Gastroesophageal sphincter (tissue), 4 donors: ENCODE measurements at regions not wholly inside any gene's neighbourhood (a gene's known extent, or its start where the extent isn't known, plus 50 kb on each side); places are given as distances from the start of the nearest gene placed in this dataset.

ENCODE experiments used
- ATAC-seq: fragments of 150-250 bp; one replicate; pipeline ENCODE4 v1.9.1; 2016; ENCODE audit warnings: mild to moderate bottlenecking, moderate library complexity
- H3K27ac ChIP-seq, 4 donors: fragments of 200-600 bp; sonication (generic) in 3 of 4; 1 replicate in 3 of 4; 2 replicates in 1 of 4; pipeline ENCODE4 v1.5.1; 2016 to 2019
- H3K27me3 ChIP-seq: fragments of 200-600 bp; sonication (generic); one replicate; pipeline ENCODE4 v1.5.1; 2019
- H3K36me3 ChIP-seq, 2 donors: fragments of 200-600 bp; sonication (generic); one replicate each; pipeline ENCODE4 v1.5.1; 2019; ENCODE audit warnings: control low read depth in 1 of 2
- H3K4me1 ChIP-seq, 3 donors: fragments of 200-600 bp; sonication (generic); 1 replicate in 2 of 3; 2 replicates in 1 of 3; pipeline ENCODE4 v1.5.1; 2016 to 2019; ENCODE audit warnings: control low read depth in 2 of 3
- H3K4me3 ChIP-seq, 2 donors: fragments of 200-600 bp; sonication (generic); one replicate each; pipeline ENCODE4 v1.5.1; 2019; ENCODE audit warnings: mild to moderate bottlenecking in 1 of 2, moderate library complexity in 1 of 2
- H3K9me3 ChIP-seq, 3 donors: fragments of 200-600 bp; sonication (generic); one replicate each; pipeline ENCODE4 v1.5.1; 2017 to 2019; ENCODE audit warnings: control low read depth in 2 of 3
- EP300 ChIP-seq: sonication (generic); formaldehyde crosslinking; IDR thresholded peaks from one replicate; pipeline ENCODE4 v1.6.1; 2017; ENCODE audit warnings: antibody characterized with exemption, mild to moderate bottlenecking
- POLR2A ChIP-seq, 2 donors: fragments of 450-650 bp; IDR thresholded peaks; one replicate each; pipeline ENCODE4 v1.6.1; 2017; ENCODE audit warnings: antibody characterized with exemption in 2 of 2, mild to moderate bottlenecking in 2 of 2, moderate library complexity in 1 of 2
- POLR2AphosphoS5 ChIP-seq: sonication (generic); formaldehyde crosslinking; IDR thresholded peaks from one replicate; pipeline ENCODE4 v1.6.1; 2017; ENCODE audit warnings: antibody characterized with exemption
- WGBS, 2 donors: methylation state at CpG; one replicate each; pipeline ENCODE4 v1.1.5; 2018; ENCODE audit warnings: low coverage in 1 of 2; 5-methylcytosine and 5-hydroxymethylcytosine counted together
- TF ChIP-seq, protein P1 (sequence below), 4 experiments: fragments of 200-600 bp in 2 of 4; fragments of 450-650 bp in 2 of 4; sonication (generic) in 1 of 4; IDR thresholded peaks; one replicate each; pipeline ENCODE4 v1.5.1; 2017 to 2019; ENCODE audit warnings: antibody characterized with exemption in 4 of 4, mild to moderate bottlenecking in 2 of 4, moderate library complexity in 2 of 4

DNA sequence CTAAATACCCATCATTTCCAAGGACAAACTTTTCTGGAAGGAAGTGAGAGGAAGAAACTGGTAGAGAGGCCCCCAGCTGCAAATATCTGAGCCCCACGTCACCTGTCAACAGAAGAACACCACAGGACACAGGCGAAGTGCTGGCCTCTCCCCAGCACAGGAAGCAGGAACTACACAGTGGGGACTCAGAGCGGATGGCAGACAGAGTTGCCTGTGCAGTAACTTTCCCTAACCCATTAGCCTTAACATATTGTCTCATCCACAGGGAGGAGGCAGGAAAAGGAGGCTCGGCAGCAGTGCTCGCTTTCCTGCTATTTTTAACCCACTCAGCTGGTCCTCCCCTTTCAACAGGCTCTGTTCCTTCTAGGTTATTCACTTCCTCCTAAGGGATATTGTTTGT is 111.5 kb upstream of the TMPO start:
- ATAC-seq = no peak
- Histone ChIP-seq H3K4me1 (no peaks in the 10 kb centered on the region), H3K9me3 (no peaks in the 10 kb centered on the region), H3K4me3 (no peak overlapping the region), H3K27ac (no peak overlapping the region), H3K36me3 (no peaks in the 10 kb centered on the region), H3K27me3 (no peaks in the 10 kb centered on the region)
- TF ChIP-seq POLR2AphosphoS5 = no peak
- TF ChIP-seq EP300 = no peak
- no peak for TF ChIP-seq POLR2A (IDR thresholded peaks at IDR 0.05)
- TF ChIP-seq, protein P1, sequence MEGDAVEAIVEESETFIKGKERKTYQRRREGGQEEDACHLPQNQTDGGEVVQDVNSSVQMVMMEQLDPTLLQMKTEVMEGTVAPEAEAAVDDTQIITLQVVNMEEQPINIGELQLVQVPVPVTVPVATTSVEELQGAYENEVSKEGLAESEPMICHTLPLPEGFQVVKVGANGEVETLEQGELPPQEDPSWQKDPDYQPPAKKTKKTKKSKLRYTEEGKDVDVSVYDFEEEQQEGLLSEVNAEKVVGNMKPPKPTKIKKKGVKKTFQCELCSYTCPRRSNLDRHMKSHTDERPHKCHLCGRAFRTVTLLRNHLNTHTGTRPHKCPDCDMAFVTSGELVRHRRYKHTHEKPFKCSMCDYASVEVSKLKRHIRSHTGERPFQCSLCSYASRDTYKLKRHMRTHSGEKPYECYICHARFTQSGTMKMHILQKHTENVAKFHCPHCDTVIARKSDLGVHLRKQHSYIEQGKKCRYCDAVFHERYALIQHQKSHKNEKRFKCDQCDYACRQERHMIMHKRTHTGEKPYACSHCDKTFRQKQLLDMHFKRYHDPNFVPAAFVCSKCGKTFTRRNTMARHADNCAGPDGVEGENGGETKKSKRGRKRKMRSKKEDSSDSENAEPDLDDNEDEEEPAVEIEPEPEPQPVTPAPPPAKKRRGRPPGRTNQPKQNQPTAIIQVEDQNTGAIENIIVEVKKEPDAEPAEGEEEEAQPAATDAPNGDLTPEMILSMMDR (IDR thresholded peaks at IDR 0.05) = no peak
- WGBS, 2 donors = 56% methylated on average over 4 of the region's 5 CpGs; no CpG with 5 or more reads in 1 of the 2 donors

DNA sequence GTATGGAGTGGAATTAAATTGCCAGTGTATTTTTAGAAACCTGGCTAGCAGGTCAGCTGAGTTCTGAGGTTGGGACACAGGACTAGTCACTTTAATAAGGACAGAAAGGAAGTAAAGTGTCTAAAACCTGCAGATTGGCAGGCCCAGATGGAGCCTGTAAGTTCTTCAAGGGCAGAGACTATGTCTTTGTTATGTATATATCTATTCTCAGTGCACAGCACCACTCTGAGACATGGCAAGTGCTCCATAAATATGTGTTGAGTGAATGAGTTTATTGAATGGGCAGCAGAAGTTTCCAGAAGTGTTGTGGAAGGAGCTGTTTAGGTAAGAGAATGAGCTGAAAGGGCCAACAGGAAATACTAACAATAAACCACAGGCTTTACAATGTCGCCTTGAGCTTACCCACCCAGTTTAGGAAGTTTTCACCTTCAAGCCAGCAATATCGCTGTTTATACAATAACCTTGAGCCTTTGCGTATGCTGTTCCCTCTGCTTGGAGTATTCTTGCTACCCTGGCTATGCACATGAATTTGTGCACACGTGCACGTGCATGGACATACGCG is 109.5 kb upstream of the TMPO start:
- 77 to 91% methylated on average over 7 of the region's 7 CpGs for WGBS, 2 donors
- Histone ChIP-seq H3K4me3 (no peak overlapping the region), H3K36me3 (no peaks in the 10 kb centered on the region), H3K9me3 (no peaks in the 10 kb centered on the region), H3K27me3 (no peaks in the 10 kb centered on the region), H3K27ac (no peak overlapping the region), H3K4me1 (no peaks in the 10 kb centered on the region)
- TF ChIP-seq POLR2AphosphoS5 = no peak
- TF ChIP-seq, protein P1 (IDR thresholded peaks at IDR 0.05) = no peak
- TF ChIP-seq EP300 = no peak
- no peak for TF ChIP-seq POLR2A (IDR thresholded peaks at IDR 0.05)
- no peak for ATAC-seq

DNA sequence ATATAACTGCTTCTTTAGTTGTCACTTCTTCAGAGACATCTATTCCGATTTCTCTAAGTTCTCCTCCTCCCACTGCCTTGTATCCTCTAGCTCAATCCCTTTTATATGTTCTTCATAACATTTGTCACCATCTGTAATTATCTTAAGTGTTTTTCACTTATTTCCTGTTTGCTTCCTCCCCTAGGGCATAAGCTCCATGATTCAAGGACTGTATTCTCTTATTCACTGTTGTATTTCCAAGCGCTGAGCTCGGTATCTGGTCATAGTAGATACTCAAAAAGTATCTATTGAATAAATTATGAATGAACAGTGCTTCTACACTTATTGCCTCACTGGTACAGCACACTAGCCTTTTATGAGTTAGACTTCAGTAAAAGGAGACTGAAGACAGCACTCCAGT is 109.0 kb upstream of the TMPO start:
- WGBS, 2 donors = 85 to 88% methylated on average over 3 of the region's 3 CpGs
- no peak for TF ChIP-seq POLR2A (IDR thresholded peaks at IDR 0.05)
- TF ChIP-seq POLR2AphosphoS5 = no peak
- TF ChIP-seq EP300 = no peak
- TF ChIP-seq, protein P1 (IDR thresholded peaks at IDR 0.05) = no peak
- ATAC-seq = no peak

DNA sequence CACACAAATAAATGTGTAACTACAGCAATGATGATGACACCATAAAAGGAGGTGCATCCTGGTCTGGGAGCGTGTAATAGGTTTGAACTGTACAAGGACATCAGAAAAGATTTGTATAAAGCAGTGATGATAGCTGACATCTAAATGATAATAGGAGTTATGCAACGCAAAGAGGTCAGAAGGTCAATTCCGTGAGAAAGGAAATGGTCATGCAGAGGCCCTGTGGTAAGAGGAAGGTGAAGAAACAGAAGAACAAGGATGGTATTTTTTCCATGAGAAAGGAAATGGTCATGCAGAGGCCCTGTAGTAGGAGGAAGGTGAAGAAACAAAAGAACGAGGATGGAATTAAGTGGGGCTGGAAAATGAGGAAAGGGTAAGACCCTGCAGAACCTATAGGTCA is 106.7 kb upstream of the TMPO start:
- no peak overlapping the region for H3K4me3 ChIP-seq
- no peak for ATAC-seq
- 66 to 75% methylated on average over 4 of the region's 4 CpGs for WGBS, 2 donors

More for the DNA sequence above, 109.0 kb upstream of the TMPO start:
- H3K27me3 ChIP-seq = no peaks in the 10 kb centered on the region
- no peaks in the 10 kb centered on the region for H3K36me3 ChIP-seq
- H3K27ac ChIP-seq = no peak overlapping the region
- H3K4me1 ChIP-seq = no peaks in the 10 kb centered on the region
- H3K9me3 ChIP-seq = no peaks in the 10 kb centered on the region
- no peak overlapping the region for H3K4me3 ChIP-seq

GRCh38 chr12:98409548-98409947 is 105.8 kb upstream of the TMPO start:
- Histone ChIP-seq H3K4me3 (no peak overlapping the region), H3K27me3 (no peaks in the 10 kb centered on the region), H3K4me1 (no peaks in the 10 kb centered on the region), H3K27ac (no peak overlapping the region), H3K9me3 (no peaks in the 10 kb centered on the region), H3K36me3 (no peaks in the 10 kb centered on the region)
- WGBS, 2 donors = 43 to 60% methylated on average over 1 of the region's 1 CpG
- ATAC-seq = no peak
- TF ChIP-seq, protein P1 (IDR thresholded peaks at IDR 0.05) = no peak
- TF ChIP-seq EP300 (no peak), POLR2A (IDR thresholded peaks at IDR 0.05) (no peak), POLR2AphosphoS5 (no peak)

More for the DNA sequence above, 106.7 kb upstream of the TMPO start:
- Histone ChIP-seq H3K27ac (no peak overlapping the region), H3K36me3 (no peaks in the 10 kb centered on the region), H3K4me1 (no peaks in the 10 kb centered on the region), H3K9me3 (no peaks in the 10 kb centered on the region), H3K27me3 (no peaks in the 10 kb centered on the region)
- TF ChIP-seq EP300 = no peak
- no peak for TF ChIP-seq POLR2A (IDR thresholded peaks at IDR 0.05)
